A549 (cell line): ENCODE measurements at regions not wholly inside any gene's neighbourhood (a gene's known extent, or its start where the extent isn't known, plus 50 kb on each side); places are given as distances from the start of the nearest gene placed in this dataset.

Experiments used
- ATAC-seq, 2 experiments: fragments of 200-7000 bp in 1 of 2; fragments of >200 bp in 1 of 2; cut with Nextera tagmentation in 1 of 2; cut with Tn5 transposase in 1 of 2; 3 replicates each; pipeline versions ENCODE4 v1.8.0 to v1.9.1; 2018 to 2020; ENCODE audit warnings: mild to moderate bottlenecking in 1 of 2, moderate library complexity in 1 of 2
- CTCF ChIA-PET: fragments of 300-600 bp; sonication (Branson Sonifier 250); formaldehyde crosslinking; extraction: SDS; loops from one replicate; lab custom pipeline; 2021; ENCODE audit warnings: antibody characterized with exemption, inconsistent platforms; lab: Yijun Ruan, JAX
- POLR2A ChIA-PET: fragments of 350-600 bp; formaldehyde crosslinking; extraction: SDS; loops from one replicate; lab custom pipeline; 2021; ENCODE audit warnings: antibody characterized with exemption, inconsistent platforms; lab: Yijun Ruan, JAX
- DNase-seq, 2 experiments: peaks; one replicate each; pipeline versions ENCODE4 v3.0.0 to v3.0.0-alpha.2; 2011 to 2016; ENCODE audit warnings: low read depth in 1 of 2, low spot score in 1 of 2
- FAIRE-seq: peaks from 2 replicates; lab custom pipeline; 2011; peaks lifted over from hg19 to GRCh38; lab: Jason Lieb, UNC
- H3K27ac ChIP-seq, 2 experiments: fragments of >200 bp; sonication (Bioruptor Twin); formaldehyde crosslinking; 3 replicates each; pipeline ENCODE4 v1.5.1; 2016 to 2017
- H3K4me1 ChIP-seq: fragments of >200 bp; sonication (Bioruptor Twin); formaldehyde crosslinking; 3 replicates; pipeline ENCODE4 v1.6.1; 2016
- H3K4me2 ChIP-seq: fragments of >200 bp; sonication (Bioruptor Twin); formaldehyde crosslinking; 3 replicates; pipeline ENCODE4 v1.6.1; 2016
- H3K4me3 ChIP-seq: fragments of >200 bp; sonication (Bioruptor Twin); formaldehyde crosslinking; 3 replicates; pipeline ENCODE4 v1.5.1; 2016
- H3K9me3 ChIP-seq: fragments of >200 bp; sonication (Bioruptor Twin); formaldehyde crosslinking; 3 replicates; pipeline ENCODE4 v1.6.1; 2016
- BHLHE40 ChIP-seq: IDR thresholded peaks from 2 replicates; pipeline ENCODE4 v1.6.1; 2012; ENCODE audit warnings: low read depth, low read length, inconsistent platforms
- CBX2 ChIP-seq: fragments of 200-600 bp; sonication (generic); IDR thresholded peaks from 2 replicates; pipeline ENCODE4 v1.6.1; 2016; ENCODE audit warnings: low read depth, mild to moderate bottlenecking, borderline replicate concordance
- CHD4 ChIP-seq: fragments of 200-600 bp; sonication (generic); IDR thresholded peaks from 2 replicates; pipeline ENCODE4 v1.6.1; 2016; ENCODE audit warnings: antibody characterized with exemption, mild to moderate bottlenecking, borderline replicate concordance
- EHF ChIP-seq: fragments of 250-450 bp; sonication (Bioruptor Pico); IDR thresholded peaks from 2 replicates; pipeline ENCODE4 v1.5.0; 2020; ENCODE audit warnings: mild to moderate bottlenecking
- EHMT2 ChIP-seq: fragments of 200-600 bp; sonication (generic); IDR thresholded peaks from 2 replicates; pipeline ENCODE4 v1.6.1; 2016; ENCODE audit warnings: antibody characterized with exemption, low read depth, mild to moderate bottlenecking, moderate library complexity
- GATA3 ChIP-seq: IDR thresholded peaks from 2 replicates; pipeline ENCODE4 v1.6.1; 2012; ENCODE audit warnings: borderline replicate concordance
- HEYL ChIP-seq: fragments of 250-450 bp; sonication (Bioruptor Pico); IDR thresholded peaks from 2 replicates; pipeline ENCODE4 v1.8.0; 2021; ENCODE audit warnings: mild to moderate bottlenecking, moderate library complexity
- HOXA7 ChIP-seq: fragments of 250-450 bp; sonication (Bioruptor Pico); IDR thresholded peaks from 2 replicates; pipeline ENCODE4 v1.5.0; 2020; ENCODE audit warnings: mild to moderate bottlenecking, moderate library complexity
- HOXB5 ChIP-seq: fragments of 250-450 bp; sonication (Bioruptor Pico); IDR thresholded peaks from 2 replicates; pipeline ENCODE4 v1.5.0; 2020; ENCODE audit warnings: mild to moderate bottlenecking, moderate library complexity
- JUN ChIP-seq, 2 experiments: fragments of >200 bp; sonication (Bioruptor Twin); formaldehyde crosslinking; IDR thresholded peaks; 2 replicates in 1 of 2; 3 replicates in 1 of 2; pipeline ENCODE4 v1.6.1; 2016 to 2017
- JUNB ChIP-seq: fragments of >200 bp; sonication (Bioruptor Twin); formaldehyde crosslinking; IDR thresholded peaks from 2 replicates; pipeline ENCODE4 v1.6.1; 2016
- KDM5A ChIP-seq: fragments of 200-600 bp; sonication (generic); IDR thresholded peaks from 2 replicates; pipeline ENCODE4 v1.6.1; 2016; ENCODE audit warnings: antibody characterized with exemption, mild to moderate bottlenecking
- MAZ ChIP-seq: fragments of 150-350 bp; IDR thresholded peaks from 2 replicates; pipeline ENCODE4 v1.6.1; 2014; ENCODE audit warnings: antibody characterized with exemption, low read depth, low read length, borderline replicate concordance
- MYC ChIP-seq: IDR thresholded peaks from 2 replicates; pipeline ENCODE4 v1.6.1; 2012; ENCODE audit warnings: mild to moderate bottlenecking, inconsistent platforms, low read length, improper control_type of control experiment, borderline replicate concordance
- PHF8 ChIP-seq: fragments of 200-600 bp; sonication (generic); IDR thresholded peaks from 2 replicates; pipeline ENCODE4 v1.6.1; 2016; ENCODE audit warnings: low read depth, mild to moderate bottlenecking, antibody characterized with exemption, moderate library complexity, borderline replicate concordance
- POLR2A ChIP-seq: IDR thresholded peaks from 2 replicates; pipeline ENCODE4 v1.6.1; 2012; ENCODE audit warnings: mild to moderate bottlenecking, low read length
- POLR2AphosphoS2 ChIP-seq: conservative IDR thresholded peaks from 2 replicates; pipeline ENCODE4 v1.6.1; 2012; ENCODE audit warnings: low read length, improper control_type of control experiment, inconsistent platforms
- RARB ChIP-seq: fragments of 250-450 bp; sonication (Bioruptor Pico); IDR thresholded peaks from 2 replicates; pipeline ENCODE4 v1.8.0; 2021; ENCODE audit warnings: mild to moderate bottlenecking, moderate library complexity
- RCOR1 ChIP-seq: fragments of 150-350 bp; IDR thresholded peaks from 2 replicates; pipeline ENCODE4 v1.6.1; 2014; ENCODE audit warnings: antibody characterized with exemption, low read length, low read depth
- RNF2 ChIP-seq: fragments of 200-600 bp; sonication (generic); IDR thresholded peaks from 2 replicates; pipeline ENCODE4 v1.6.1; 2016; ENCODE audit warnings: low read depth, mild to moderate bottlenecking, antibody characterized with exemption, moderate library complexity, borderline replicate concordance
- ZFP36 ChIP-seq: fragments of 450-650 bp; IDR thresholded peaks from 2 replicates; pipeline ENCODE4 v1.6.1; 2014; ENCODE audit warnings: borderline replicate concordance; ENCODE audit not compliant: partially characterized antibody
- WGBS: methylation state at CpG from one replicate; pipeline ENCODE4 v1.1.6; 2017; ENCODE audit errors: missing lambda C conversion rate; 5-methylcytosine and 5-hydroxymethylcytosine counted together
- TF ChIP-seq, protein P1 (sequence below): fragments of 200-600 bp; sonication (generic); IDR thresholded peaks from 2 replicates; pipeline ENCODE4 v1.6.1; 2016; ENCODE audit warnings: antibody characterized with exemption, mild to moderate bottlenecking, moderate library complexity
- TF ChIP-seq, protein P2 (sequence below): fragments of 250-450 bp; sonication (Bioruptor Pico); IDR thresholded peaks from 2 replicates; pipeline ENCODE4 v1.5.0; 2020; ENCODE audit warnings: low read depth, mild to moderate bottlenecking, moderate library complexity

DNA sequence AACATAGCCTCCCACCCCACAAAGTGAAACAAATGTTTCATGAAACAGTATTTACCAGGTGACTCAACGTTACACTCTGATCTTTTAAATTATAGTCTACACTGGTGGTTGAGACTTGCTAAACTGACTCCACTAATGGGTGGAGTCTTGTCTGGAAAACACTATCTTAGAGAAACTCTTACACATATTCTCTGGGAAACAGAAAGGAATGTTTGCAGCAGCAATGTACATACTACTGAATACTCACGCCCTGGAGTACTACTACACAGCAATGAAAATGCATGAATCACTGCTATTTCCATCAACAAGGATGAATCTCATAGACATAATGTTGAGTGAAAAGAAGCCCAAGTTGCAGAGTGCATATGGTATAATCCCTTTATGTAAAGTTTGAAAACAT lies 208.5 kb upstream of the IGFBP7 start:
- POLR2A ChIA-PET = no interaction called here
- FAIRE-seq (no peak), DNase-seq (no peak), ATAC-seq (no peak)
- Histone ChIP-seq H3K4me3 (no peak overlapping the region), H3K27ac (no peak overlapping the region), H3K4me2 (no peak overlapping the region), H3K4me1 (no peaks in the 10 kb centered on the region), H3K9me3 (no peaks in the 10 kb centered on the region)
- WGBS = 26% methylated on average over 2 of the region's 2 CpGs
- CTCF ChIA-PET = no interaction called here
- TF ChIP-seq RNF2 = no peak
- TF ChIP-seq PHF8 = no peak
- no peak for TF ChIP-seq POLR2A
- TF ChIP-seq HOXB5 (CRISPR knock-in tag) = no peak
- TF ChIP-seq JUNB = no peak
- TF ChIP-seq HOXA7 (CRISPR knock-in tag) = no peak
- TF ChIP-seq MAZ = no peak
- TF ChIP-seq CHD4 = no peak
- TF ChIP-seq RARB (CRISPR knock-in tag) = no peak
- TF ChIP-seq EHMT2 = no peak

DNA sequence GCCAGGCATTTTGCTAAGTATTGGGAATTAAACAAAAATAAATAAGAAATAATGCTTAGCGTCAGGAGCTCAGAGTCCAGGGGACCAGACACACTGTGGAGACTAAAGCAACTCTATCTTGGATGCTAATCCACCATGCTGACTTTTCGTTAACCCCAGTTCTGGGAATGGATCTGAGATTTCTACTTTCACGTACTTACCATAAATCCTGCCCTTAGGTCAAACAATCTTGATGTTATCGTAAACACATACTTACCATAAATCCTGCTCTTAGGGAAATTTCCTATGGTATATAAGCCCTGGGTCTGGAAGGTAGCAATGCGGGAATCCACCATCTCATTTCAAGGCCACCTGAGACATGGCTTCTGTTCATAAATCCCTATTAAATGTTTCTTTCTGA lies 204.5 kb upstream of the IGFBP7 start:
- DNase-seq = no peak
- H3K4me3 ChIP-seq = no peak overlapping the region
- POLR2A ChIA-PET = no interaction called here
- no peak for TF ChIP-seq EHF
- no peak for TF ChIP-seq CHD4
- no peak for TF ChIP-seq BHLHE40
- no peak for TF ChIP-seq HEYL (CRISPR knock-in tag)
- TF ChIP-seq MYC = no peak
- no peak for TF ChIP-seq KDM5A
- TF ChIP-seq ZFP36 = no peak
- TF ChIP-seq RCOR1 = no peak
- no peak for TF ChIP-seq GATA3
- no peak for TF ChIP-seq CBX2
- no peak for TF ChIP-seq POLR2A
- no peak for TF ChIP-seq JUN (IDR thresholded peaks at IDR 0.05)
- TF ChIP-seq, protein P1, sequence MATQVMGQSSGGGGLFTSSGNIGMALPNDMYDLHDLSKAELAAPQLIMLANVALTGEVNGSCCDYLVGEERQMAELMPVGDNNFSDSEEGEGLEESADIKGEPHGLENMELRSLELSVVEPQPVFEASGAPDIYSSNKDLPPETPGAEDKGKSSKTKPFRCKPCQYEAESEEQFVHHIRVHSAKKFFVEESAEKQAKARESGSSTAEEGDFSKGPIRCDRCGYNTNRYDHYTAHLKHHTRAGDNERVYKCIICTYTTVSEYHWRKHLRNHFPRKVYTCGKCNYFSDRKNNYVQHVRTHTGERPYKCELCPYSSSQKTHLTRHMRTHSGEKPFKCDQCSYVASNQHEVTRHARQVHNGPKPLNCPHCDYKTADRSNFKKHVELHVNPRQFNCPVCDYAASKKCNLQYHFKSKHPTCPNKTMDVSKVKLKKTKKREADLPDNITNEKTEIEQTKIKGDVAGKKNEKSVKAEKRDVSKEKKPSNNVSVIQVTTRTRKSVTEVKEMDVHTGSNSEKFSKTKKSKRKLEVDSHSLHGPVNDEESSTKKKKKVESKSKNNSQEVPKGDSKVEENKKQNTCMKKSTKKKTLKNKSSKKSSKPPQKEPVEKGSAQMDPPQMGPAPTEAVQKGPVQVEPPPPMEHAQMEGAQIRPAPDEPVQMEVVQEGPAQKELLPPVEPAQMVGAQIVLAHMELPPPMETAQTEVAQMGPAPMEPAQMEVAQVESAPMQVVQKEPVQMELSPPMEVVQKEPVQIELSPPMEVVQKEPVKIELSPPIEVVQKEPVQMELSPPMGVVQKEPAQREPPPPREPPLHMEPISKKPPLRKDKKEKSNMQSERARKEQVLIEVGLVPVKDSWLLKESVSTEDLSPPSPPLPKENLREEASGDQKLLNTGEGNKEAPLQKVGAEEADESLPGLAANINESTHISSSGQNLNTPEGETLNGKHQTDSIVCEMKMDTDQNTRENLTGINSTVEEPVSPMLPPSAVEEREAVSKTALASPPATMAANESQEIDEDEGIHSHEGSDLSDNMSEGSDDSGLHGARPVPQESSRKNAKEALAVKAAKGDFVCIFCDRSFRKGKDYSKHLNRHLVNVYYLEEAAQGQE = no peak
- TF ChIP-seq, protein P2, sequence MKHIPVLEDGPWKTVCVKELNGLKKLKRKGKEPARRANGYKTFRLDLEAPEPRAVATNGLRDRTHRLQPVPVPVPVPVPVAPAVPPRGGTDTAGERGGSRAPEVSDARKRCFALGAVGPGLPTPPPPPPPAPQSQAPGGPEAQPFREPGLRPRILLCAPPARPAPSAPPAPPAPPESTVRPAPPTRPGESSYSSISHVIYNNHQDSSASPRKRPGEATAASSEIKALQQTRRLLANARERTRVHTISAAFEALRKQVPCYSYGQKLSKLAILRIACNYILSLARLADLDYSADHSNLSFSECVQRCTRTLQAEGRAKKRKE (CRISPR knock-in tag) = no peak
- no peak for TF ChIP-seq PHF8
- no peak for TF ChIP-seq POLR2AphosphoS2
- TF ChIP-seq, all 56 proteins: peak for 0
- no peak overlapping the region for H3K27ac ChIP-seq
- WGBS = 63% methylated on average over 5 of the region's 5 CpGs
- H3K9me3 ChIP-seq = no peaks in the 10 kb centered on the region
- H3K4me2 ChIP-seq = no peak overlapping the region
- no peak for ATAC-seq
- CTCF ChIA-PET = interaction anchor here (0.9 kb wide), 1 partner anchor 12 kb away, joined by 3 read pairs; no protein-coding TSS in a partner anchor
- FAIRE-seq = no peak
- H3K4me1 ChIP-seq = no peaks in the 10 kb centered on the region
